T-helper 17 cell (primary cell): ENCODE measurements at regions not wholly inside any gene's neighbourhood (a gene's known extent, or its start where the extent isn't known, plus 50 kb on each side); places are given as distances from the start of the nearest gene placed in this dataset.

ENCODE experiments used
- ATAC-seq: fragments of 150-1000 bp; cut with Tn5 transposase; 2 replicates; pipeline ENCODE4 v1.10.0; 2021; ENCODE audit warnings: mild to moderate bottlenecking, moderate library complexity
- DNase-seq, 3 donors: peaks; one replicate each; pipeline versions ENCODE4 v3.0.0 to v3.0.0-alpha.2; 2020 to 2021
- H3K9me3 ChIP-seq: one replicate; pipeline ENCODE4 v1.7.0; 2013; ENCODE audit warnings: low read length, mild to moderate bottlenecking; ENCODE audit not compliant: control insufficient read depth, poor library complexity, severe bottlenecking
- H3K27ac Mint-ChIP-seq: one replicate; pipeline ENCODE4 v1.8.0; 2022; ENCODE audit warnings: mild to moderate bottlenecking, moderate library complexity, mixed read lengths
- H3K27me3 Mint-ChIP-seq: one replicate; pipeline ENCODE4 v1.8.0; 2022; ENCODE audit warnings: mixed read lengths
- H3K36me3 Mint-ChIP-seq: one replicate; pipeline ENCODE4 v1.8.0; 2022; ENCODE audit warnings: low read depth, mixed read lengths
- H3K4me1 Mint-ChIP-seq: one replicate; pipeline ENCODE4 v1.8.0; 2022; ENCODE audit warnings: mild to moderate bottlenecking, mixed read lengths
- H3K4me3 Mint-ChIP-seq: one replicate; pipeline ENCODE4 v1.8.0; 2022; ENCODE audit warnings: mild to moderate bottlenecking, moderate library complexity, mixed read lengths

- ATAC-seq (no peak), DNase-seq (no peak)
- no peaks in the 10 kb centered on the region for H3K9me3 ChIP-seq
- Mint-ChIP-seq H3K36me3 (no peaks in the 10 kb centered on the region), H3K27ac (no peak overlapping the region), H3K4me3 (no peak overlapping the region), H3K4me1 (no peaks in the 10 kb centered on the region), H3K27me3 (no peaks in the 10 kb centered on the region)
Observed at GRCh38 chr10:108791794-108792474, 1131.4 kb downstream of the XPNPEP1 start.

GRCh38 chr10:108791030-108791429 lies 1132.3 kb downstream of the XPNPEP1 start:
- DNase-seq (no peak), ATAC-seq (no peak)
- Mint-ChIP-seq H3K4me1 (no peaks in the 10 kb centered on the region), H3K4me3 (no peak overlapping the region), H3K27ac (no peak overlapping the region), H3K36me3 (no peaks in the 10 kb centered on the region), H3K27me3 (no peaks in the 10 kb centered on the region)
- no peaks in the 10 kb centered on the region for H3K9me3 ChIP-seq

- H3K4me3 Mint-ChIP-seq: no peak overlapping the region
- H3K4me1 Mint-ChIP-seq: no peaks in the 10 kb centered on the region
- ATAC-seq: no peak
- no peak for DNase-seq
- H3K36me3 Mint-ChIP-seq: no peaks in the 10 kb centered on the region
- H3K27me3 Mint-ChIP-seq: no peaks in the 10 kb centered on the region
- no peaks in the 10 kb centered on the region for H3K9me3 ChIP-seq
- no peak overlapping the region for H3K27ac Mint-ChIP-seq
Observed at GRCh38 chr10:108789919-108790318, 1133.4 kb downstream of the XPNPEP1 start.

- Mint-ChIP-seq H3K27ac (no peak overlapping the region), H3K4me1 (no peaks in the 10 kb centered on the region), H3K27me3 (no peaks in the 10 kb centered on the region), H3K4me3 (no peak overlapping the region), H3K36me3 (no peaks in the 10 kb centered on the region)
- DNase-seq (no peak), ATAC-seq (no peak)
- H3K9me3 ChIP-seq: no peaks in the 10 kb centered on the region
Observed at GRCh38 chr10:108789336-108789735, 1134.0 kb downstream of the XPNPEP1 start.

GRCh38 chr10:108788891-108789290 lies 1134.4 kb downstream of the XPNPEP1 start:
- DNase-seq: no peak
- H3K27ac Mint-ChIP-seq: no peak overlapping the region
- H3K4me1 Mint-ChIP-seq: no peaks in the 10 kb centered on the region
- no peaks in the 10 kb centered on the region for H3K27me3 Mint-ChIP-seq
- no peaks in the 10 kb centered on the region for H3K9me3 ChIP-seq
- H3K4me3 Mint-ChIP-seq: no peak overlapping the region
- ATAC-seq: no peak
- H3K36me3 Mint-ChIP-seq: no peaks in the 10 kb centered on the region

- H3K4me1 Mint-ChIP-seq: no peaks in the 10 kb centered on the region
- no peaks in the 10 kb centered on the region for H3K27me3 Mint-ChIP-seq
- no peak for DNase-seq
- H3K36me3 Mint-ChIP-seq: no peaks in the 10 kb centered on the region
- H3K4me3 Mint-ChIP-seq: no peak overlapping the region
- no peak overlapping the region for H3K27ac Mint-ChIP-seq
- H3K9me3 ChIP-seq: no peaks in the 10 kb centered on the region
- no peak for ATAC-seq
Observed at GRCh38 chr10:108787932-108788331, 1135.4 kb downstream of the XPNPEP1 start.

GRCh38 chr10:108785011-108785410 lies 1138.3 kb downstream of the XPNPEP1 start:
- DNase-seq (no peak), ATAC-seq (no peak)
- Mint-ChIP-seq H3K4me1 (no peaks in the 10 kb centered on the region), H3K4me3 (no peak overlapping the region), H3K27ac (no peak overlapping the region), H3K27me3 (no peaks in the 10 kb centered on the region), H3K36me3 (no peaks in the 10 kb centered on the region)
- H3K9me3 ChIP-seq: no peaks in the 10 kb centered on the region

GRCh38 chr10:108784534-108784933 lies 1138.8 kb downstream of the XPNPEP1 start:
- Mint-ChIP-seq H3K36me3 (no peaks in the 10 kb centered on the region), H3K4me3 (no peak overlapping the region), H3K27me3 (no peaks in the 10 kb centered on the region), H3K27ac (no peak overlapping the region), H3K4me1 (no peaks in the 10 kb centered on the region)
- no peaks in the 10 kb centered on the region for H3K9me3 ChIP-seq
- no peak for DNase-seq
- no peak for ATAC-seq

- ATAC-seq: no peak
- Mint-ChIP-seq H3K27me3 (no peaks in the 10 kb centered on the region), H3K4me3 (no peak overlapping the region), H3K4me1 (no peaks in the 10 kb centered on the region), H3K27ac (no peak overlapping the region), H3K36me3 (no peaks in the 10 kb centered on the region)
- H3K9me3 ChIP-seq: no peaks in the 10 kb centered on the region
- DNase-seq: no peak
Observed at GRCh38 chr10:108783897-108784296, 1139.4 kb downstream of the XPNPEP1 start.

- Mint-ChIP-seq H3K36me3 (no peaks in the 10 kb centered on the region), H3K27me3 (no peaks in the 10 kb centered on the region), H3K27ac (no peak overlapping the region), H3K4me1 (no peaks in the 10 kb centered on the region), H3K4me3 (no peak overlapping the region)
- DNase-seq: no peak
- ATAC-seq: no peak
- no peaks in the 10 kb centered on the region for H3K9me3 ChIP-seq
Observed at GRCh38 chr10:108782411-108782810, 1140.9 kb downstream of the XPNPEP1 start.

GRCh38 chr10:108779501-108779900 lies 1143.8 kb downstream of the XPNPEP1 start:
- H3K9me3 ChIP-seq: no peaks in the 10 kb centered on the region
- ATAC-seq (no peak), DNase-seq (no peak)
- no peaks in the 10 kb centered on the region for H3K4me1 Mint-ChIP-seq
- no peaks in the 10 kb centered on the region for H3K27me3 Mint-ChIP-seq
- no peak overlapping the region for H3K27ac Mint-ChIP-seq
- H3K36me3 Mint-ChIP-seq: no peaks in the 10 kb centered on the region
- no peak overlapping the region for H3K4me3 Mint-ChIP-seq

- Mint-ChIP-seq H3K27ac (no peak overlapping the region), H3K36me3 (no peaks in the 10 kb centered on the region), H3K27me3 (no peaks in the 10 kb centered on the region), H3K4me1 (no peaks in the 10 kb centered on the region), H3K4me3 (no peak overlapping the region)
- ATAC-seq (no peak), DNase-seq (no peak)
- H3K9me3 ChIP-seq: peaks cover 2% of the 10 kb centered on the region
Observed at GRCh38 chr10:108775911-108776475, 1147.3 kb downstream of the XPNPEP1 start.

- H3K36me3 Mint-ChIP-seq: no peaks in the 10 kb centered on the region
- ATAC-seq (no peak), DNase-seq (no peak)
- no peak overlapping the region for H3K4me3 Mint-ChIP-seq
- no peaks in the 10 kb centered on the region for H3K27me3 Mint-ChIP-seq
- peaks cover 2% of the 10 kb centered on the region for H3K9me3 ChIP-seq
- no peaks in the 10 kb centered on the region for H3K4me1 Mint-ChIP-seq
- no peak overlapping the region for H3K27ac Mint-ChIP-seq
Observed at GRCh38 chr10:108771106-108771505, 1152.2 kb downstream of the XPNPEP1 start.

GRCh38 chr10:108765794-108766193 lies 1157.5 kb downstream of the XPNPEP1 start:
- H3K27ac Mint-ChIP-seq: no peak overlapping the region
- no peaks in the 10 kb centered on the region for H3K27me3 Mint-ChIP-seq
- no peak for ATAC-seq
- DNase-seq: no peak
- no peak overlapping the region for H3K4me3 Mint-ChIP-seq
- no peaks in the 10 kb centered on the region for H3K9me3 ChIP-seq
- no peaks in the 10 kb centered on the region for H3K4me1 Mint-ChIP-seq
- H3K36me3 Mint-ChIP-seq: no peaks in the 10 kb centered on the region
